ENCODE measurements at regions not wholly inside any gene's neighbourhood (a gene's known extent, or its start where the extent isn't known, plus 50 kb on each side); places are given as distances from the start of the nearest gene placed in this dataset.

GRCh38 chr5:108524564-108524963 lies 142.7 kb upstream of the FBXL17 start:
- DNase-seq = no peak
- Histone ChIP-seq H3K4me1 (ENCODE audit: insufficient read depth, low read length) (no peaks in the 10 kb centered on the region), H3K4me3 (ENCODE audit: low read length) (no peak overlapping the region), H3K36me3 (ENCODE audit: insufficient read depth, low read length) (no peaks in the 10 kb centered on the region), H3K27ac (ENCODE audit: low read depth in 1 of 2, low read length in 2 of 2) (no peak overlapping the region), H3K9me3 (ENCODE audit: control insufficient read depth in 1 of 2, insufficient read depth in 1 of 2, low read length in 2 of 2) (peaks cover 0 to 3% of the 10 kb centered on the region in 2 experiments), H3K27me3 (ENCODE audit: control insufficient read depth in 1 of 2, insufficient read depth in 2 of 2, low read length in 2 of 2) (no peaks in the 10 kb centered on the region)
- Mint-ChIP-seq H3K9me3 (peaks cover 6% of the 10 kb centered on the region), H3K27me3 (peaks cover 9% of the 10 kb centered on the region), H3K36me3 (ENCODE audit: low read depth) (no peaks in the 10 kb centered on the region), H3K27ac (no peak overlapping the region), H3K4me1 (ENCODE audit: low read depth) (no peaks in the 10 kb centered on the region), H3K4me3 (no peak overlapping the region)
- ChIA-PET POLR2A (no interaction called here), CTCF (no interaction called here)
- no peak for ATAC-seq (ENCODE audit: poor library complexity)
- intact Hi-C loops (cut with DNase I, micrococcal nuclease) = no loop called here
- TF ChIP-seq, protein P1, sequence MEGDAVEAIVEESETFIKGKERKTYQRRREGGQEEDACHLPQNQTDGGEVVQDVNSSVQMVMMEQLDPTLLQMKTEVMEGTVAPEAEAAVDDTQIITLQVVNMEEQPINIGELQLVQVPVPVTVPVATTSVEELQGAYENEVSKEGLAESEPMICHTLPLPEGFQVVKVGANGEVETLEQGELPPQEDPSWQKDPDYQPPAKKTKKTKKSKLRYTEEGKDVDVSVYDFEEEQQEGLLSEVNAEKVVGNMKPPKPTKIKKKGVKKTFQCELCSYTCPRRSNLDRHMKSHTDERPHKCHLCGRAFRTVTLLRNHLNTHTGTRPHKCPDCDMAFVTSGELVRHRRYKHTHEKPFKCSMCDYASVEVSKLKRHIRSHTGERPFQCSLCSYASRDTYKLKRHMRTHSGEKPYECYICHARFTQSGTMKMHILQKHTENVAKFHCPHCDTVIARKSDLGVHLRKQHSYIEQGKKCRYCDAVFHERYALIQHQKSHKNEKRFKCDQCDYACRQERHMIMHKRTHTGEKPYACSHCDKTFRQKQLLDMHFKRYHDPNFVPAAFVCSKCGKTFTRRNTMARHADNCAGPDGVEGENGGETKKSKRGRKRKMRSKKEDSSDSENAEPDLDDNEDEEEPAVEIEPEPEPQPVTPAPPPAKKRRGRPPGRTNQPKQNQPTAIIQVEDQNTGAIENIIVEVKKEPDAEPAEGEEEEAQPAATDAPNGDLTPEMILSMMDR (IDR thresholded peaks at IDR 0.05) = no peak

DNA sequence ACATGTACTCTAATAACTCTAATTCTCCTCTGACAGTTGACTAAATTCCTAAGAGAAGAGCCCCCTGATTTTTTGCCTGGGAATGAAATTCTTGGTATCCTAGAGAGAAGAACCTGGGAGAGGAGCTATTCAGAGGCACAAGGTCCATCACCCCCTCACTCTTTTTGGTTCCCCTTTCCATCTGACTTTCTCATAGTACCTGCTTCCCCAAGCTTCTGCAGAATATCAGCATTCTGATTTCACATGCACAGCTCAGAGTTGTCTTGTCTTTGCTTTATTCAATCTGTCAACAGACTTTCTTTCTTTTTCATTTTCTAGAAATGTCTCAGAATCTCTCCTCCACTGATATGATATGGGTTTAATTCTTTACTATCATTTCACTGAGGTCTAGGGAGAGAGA lies 141.5 kb upstream of the FBXL17 start:
- H3K36me3 Mint-ChIP-seq (ENCODE audit: low read depth) = no peaks in the 10 kb centered on the region
- Histone ChIP-seq H3K36me3 (ENCODE audit: insufficient read depth, low read length) (no peaks in the 10 kb centered on the region), H3K27ac (ENCODE audit: low read depth in 1 of 2, low read length in 2 of 2) (no peak overlapping the region), H3K4me1 (ENCODE audit: insufficient read depth, low read length) (no peaks in the 10 kb centered on the region), H3K4me3 (ENCODE audit: low read length) (no peak overlapping the region), H3K9me3 (ENCODE audit: control insufficient read depth in 1 of 2, insufficient read depth in 1 of 2, low read length in 2 of 2) (peaks cover 0 to 3% of the 10 kb centered on the region in 2 experiments), H3K27me3 (ENCODE audit: control insufficient read depth in 1 of 2, insufficient read depth in 2 of 2, low read length in 2 of 2) (peaks cover 0 to 2% of the 10 kb centered on the region in 2 experiments)
- CTCF ChIA-PET = no interaction called here
- DNase-seq (no peak), ATAC-seq (ENCODE audit: poor library complexity) (no peak)
- no peak overlapping the region for H3K4me3 Mint-ChIP-seq
- peaks cover 13% of the 10 kb centered on the region for H3K27me3 Mint-ChIP-seq
- TF ChIP-seq, protein P1 (IDR thresholded peaks at IDR 0.05) = no peak
- peaks cover 6% of the 10 kb centered on the region for H3K9me3 Mint-ChIP-seq
- intact Hi-C loops (cut with DNase I, micrococcal nuclease) = no loop called here
- POLR2A ChIA-PET = no interaction called here
- no peaks in the 10 kb centered on the region for H3K4me1 Mint-ChIP-seq (ENCODE audit: low read depth)
- no peak overlapping the region for H3K27ac Mint-ChIP-seq

GRCh38 chr5:108521841-108522506 lies 140.1 kb upstream of the FBXL17 start:
- no peak overlapping the region for H3K4me3 ChIP-seq (ENCODE audit: low read length)
- ATAC-seq (ENCODE audit: poor library complexity) (no peak), DNase-seq (peak in 3 of 14 experiments; percentile 45 to 53 (median 47))
- H3K4me1 ChIP-seq (ENCODE audit: insufficient read depth, low read length) = no peaks in the 10 kb centered on the region
- peaks cover 26% of the 10 kb centered on the region for H3K27me3 Mint-ChIP-seq
- TF ChIP-seq, protein P1 (IDR thresholded peaks at IDR 0.05) = peak; percentile 50
- H3K27me3 ChIP-seq (ENCODE audit: control insufficient read depth in 1 of 2, insufficient read depth in 2 of 2, low read length in 2 of 2) = peaks cover 0 to 4% of the 10 kb centered on the region in 2 experiments
- no peaks in the 10 kb centered on the region for H3K4me1 Mint-ChIP-seq (ENCODE audit: low read depth)
- H3K27ac Mint-ChIP-seq = no peak overlapping the region
- POLR2A ChIA-PET = no interaction called here
- peaks cover 6% of the 10 kb centered on the region for H3K9me3 Mint-ChIP-seq
- no peaks in the 10 kb centered on the region for H3K36me3 ChIP-seq (ENCODE audit: insufficient read depth, low read length)
- intact Hi-C loops (cut with DNase I, micrococcal nuclease) = loop anchor here in 1 of 2 experiments (2.0 kb wide), 1 partner anchor 917 kb away; no protein-coding TSS in a partner anchor
- H3K9me3 ChIP-seq (ENCODE audit: control insufficient read depth in 1 of 2, insufficient read depth in 1 of 2, low read length in 2 of 2) = no peaks in the 10 kb centered on the region
- no peak overlapping the region for H3K4me3 Mint-ChIP-seq
- no peaks in the 10 kb centered on the region for H3K36me3 Mint-ChIP-seq (ENCODE audit: low read depth)
- H3K27ac ChIP-seq (ENCODE audit: low read depth in 1 of 2, low read length in 2 of 2) = no peak overlapping the region
- CTCF ChIA-PET = no interaction called here

Data from CD4-positive, alpha-beta T cell (primary cell).